Duodenal mucosa (tissue), 2 donors: ENCODE measurements at regions not wholly inside any gene's neighbourhood (a gene's known extent, or its start where the extent isn't known, plus 50 kb on each side); places are given as distances from the start of the nearest gene placed in this dataset.
"Not testable (repeated sequence)": the region's sequence is repeated elsewhere in the genome, so short reads cannot be mapped to it uniquely, and the experiment has no call there.

Experiments used
- H3K27ac ChIP-seq: one replicate; pipeline ENCODE4 v1.7.0; 2013; ENCODE audit warnings: low read depth, low read length
- H3K27me3 ChIP-seq, 2 donors: one replicate each; pipeline ENCODE4 v1.7.0; 2013; ENCODE audit warnings: low read length in 2 of 2, control low read depth in 1 of 2; ENCODE audit not compliant: insufficient read depth in 2 of 2, control insufficient read depth in 1 of 2
- H3K36me3 ChIP-seq, 2 donors: one replicate each; pipeline ENCODE4 v1.7.0; 2013; ENCODE audit warnings: low read length in 2 of 2, control low read depth in 1 of 2; ENCODE audit not compliant: insufficient read depth in 2 of 2, control insufficient read depth in 1 of 2
- H3K4me1 ChIP-seq, 2 donors: one replicate each; pipeline ENCODE4 v1.7.0; 2013; ENCODE audit warnings: low read length in 2 of 2, control low read depth in 1 of 2; ENCODE audit not compliant: insufficient read depth in 2 of 2, control insufficient read depth in 1 of 2
- H3K4me3 ChIP-seq, 2 donors: one replicate each; pipeline ENCODE4 v1.7.0; 2013; ENCODE audit warnings: low read length in 2 of 2, low read depth in 1 of 2
- H3K9ac ChIP-seq, 2 donors: one replicate each; pipeline ENCODE4 v1.7.0; 2013; ENCODE audit warnings: low read length in 2 of 2, low read depth in 1 of 2
- H3K9me3 ChIP-seq, 2 donors: one replicate each; pipeline ENCODE4 v1.7.0; 2013; ENCODE audit warnings: low read length in 2 of 2, control low read depth in 1 of 2; ENCODE audit not compliant: control insufficient read depth in 1 of 2

- H3K27me3 ChIP-seq: no peaks in the 10 kb centered on the region
- no peak overlapping the region for H3K9ac ChIP-seq
- no peaks in the 10 kb centered on the region for H3K9me3 ChIP-seq
- no peak overlapping the region for H3K4me3 ChIP-seq
- no peak overlapping the region for H3K27ac ChIP-seq
- no peaks in the 10 kb centered on the region for H3K36me3 ChIP-seq
- H3K4me1 ChIP-seq: no peaks in the 10 kb centered on the region
Measured at GRCh38 chr1:83493633-83494032, 505.3 kb downstream of the TTLL7 start.

DNA sequence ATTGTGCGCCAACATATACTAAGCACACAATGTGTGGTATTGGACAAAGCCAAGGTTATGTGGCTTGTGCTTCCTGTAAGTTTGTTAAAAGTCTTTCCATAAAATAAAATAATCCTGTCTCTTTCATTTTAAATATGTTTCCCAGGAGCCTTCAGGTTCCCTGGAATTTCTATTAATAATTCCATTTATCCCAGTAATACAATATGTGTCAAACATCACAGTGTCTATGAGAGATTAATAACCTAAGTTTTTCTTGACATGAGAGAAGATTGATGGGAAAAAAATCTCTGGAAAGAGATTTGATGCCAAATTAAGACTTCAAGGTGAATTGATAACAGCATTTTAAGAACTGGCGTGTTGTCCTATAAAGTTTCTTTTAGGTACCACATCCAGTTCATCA is 507.0 kb downstream of the TTLL7 start:
- H3K27ac ChIP-seq: no peak overlapping the region
- no peaks in the 10 kb centered on the region for H3K27me3 ChIP-seq
- H3K9me3 ChIP-seq: no peaks in the 10 kb centered on the region
- H3K36me3 ChIP-seq: no peaks in the 10 kb centered on the region
- no peak overlapping the region for H3K4me3 ChIP-seq
- no peaks in the 10 kb centered on the region for H3K4me1 ChIP-seq
- no peak overlapping the region for H3K9ac ChIP-seq

DNA sequence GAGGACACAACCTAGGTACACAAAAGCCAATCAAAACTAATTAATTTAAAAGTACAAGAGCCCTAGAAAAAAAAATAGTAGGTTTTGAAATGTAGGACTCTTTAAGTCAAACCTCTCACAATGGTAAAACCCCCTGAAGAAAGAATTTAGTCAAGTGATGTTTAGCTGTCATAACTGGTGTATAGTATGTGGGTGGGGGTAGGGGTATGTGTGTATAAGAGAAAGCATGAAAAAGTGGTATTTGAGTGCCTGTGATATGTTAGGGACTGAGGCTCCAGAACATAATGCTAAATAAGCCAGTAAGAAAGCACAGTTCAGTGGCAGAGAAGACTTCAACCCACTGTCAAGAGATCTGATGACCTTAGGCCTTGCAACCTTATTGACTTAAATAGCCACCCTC is 507.9 kb downstream of the TTLL7 start:
- no peak overlapping the region for H3K9ac ChIP-seq

GRCh38 chr1:83488105-83488504 is 510.8 kb downstream of the TTLL7 start:
- not testable (repeated sequence) for H3K4me3 ChIP-seq, H3K27me3 ChIP-seq, H3K9ac ChIP-seq, H3K9me3 ChIP-seq, H3K36me3 ChIP-seq, H3K27ac ChIP-seq, H3K4me1 ChIP-seq

More for the DNA sequence above, 507.9 kb downstream of the TTLL7 start:
- no peaks in the 10 kb centered on the region for H3K4me1 ChIP-seq
- no peak overlapping the region for H3K4me3 ChIP-seq
- no peaks in the 10 kb centered on the region for H3K27me3 ChIP-seq
- H3K9me3 ChIP-seq: no peaks in the 10 kb centered on the region
- no peak overlapping the region for H3K27ac ChIP-seq
- no peaks in the 10 kb centered on the region for H3K36me3 ChIP-seq

DNA sequence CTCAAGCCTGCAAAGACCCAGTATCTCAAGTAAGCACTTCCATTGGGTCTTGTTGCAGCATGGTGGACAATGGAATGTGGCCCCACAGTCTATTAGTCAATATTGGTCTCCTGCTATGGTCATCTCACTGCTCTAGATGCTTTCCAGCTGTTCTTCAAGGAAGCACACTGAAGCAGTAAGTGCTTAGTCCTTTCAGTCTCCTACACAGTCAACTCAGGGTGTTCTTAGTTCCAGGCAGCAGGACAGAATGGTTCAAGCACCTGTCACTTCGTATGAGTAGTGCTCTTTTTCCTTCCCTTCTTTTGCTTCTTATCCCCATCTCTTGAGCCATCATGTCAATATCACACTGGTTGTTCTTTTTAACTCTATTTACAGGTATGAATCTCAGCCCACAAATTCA is 511.5 kb downstream of the TTLL7 start:
- not testable (repeated sequence) for H3K4me3 ChIP-seq, H3K36me3 ChIP-seq, H3K27ac ChIP-seq, H3K4me1 ChIP-seq, H3K9ac ChIP-seq, H3K27me3 ChIP-seq, H3K9me3 ChIP-seq

GRCh38 chr1:83485314-83486019 is 513.5 kb downstream of the TTLL7 start:
- not testable (repeated sequence) for H3K4me3 ChIP-seq, H3K27me3 ChIP-seq, H3K27ac ChIP-seq

GRCh38 chr1:83481284-83481683 is 517.6 kb downstream of the TTLL7 start:
- H3K4me3 ChIP-seq, H3K9ac ChIP-seq, H3K27me3 ChIP-seq, H3K27ac ChIP-seq, H3K36me3 ChIP-seq, H3K9me3 ChIP-seq, H3K4me1 ChIP-seq: not testable (repeated sequence)

More at GRCh38 chr1:83485314-83486019, 513.5 kb downstream of the TTLL7 start:
- H3K9me3 ChIP-seq, H3K4me1 ChIP-seq, H3K36me3 ChIP-seq, H3K9ac ChIP-seq: not testable (repeated sequence)

GRCh38 chr1:83479591-83480239 is 519.2 kb downstream of the TTLL7 start:
- H3K9me3 ChIP-seq, H3K27me3 ChIP-seq, H3K9ac ChIP-seq, H3K27ac ChIP-seq, H3K4me1 ChIP-seq, H3K4me3 ChIP-seq, H3K36me3 ChIP-seq: not testable (repeated sequence)

- H3K27ac ChIP-seq, H3K27me3 ChIP-seq, H3K36me3 ChIP-seq, H3K9me3 ChIP-seq, H3K4me1 ChIP-seq, H3K4me3 ChIP-seq, H3K9ac ChIP-seq: not testable (repeated sequence)
Measured at GRCh38 chr1:83478127-83478526, 520.8 kb downstream of the TTLL7 start.

- H3K27me3 ChIP-seq, H3K4me3 ChIP-seq, H3K9me3 ChIP-seq, H3K36me3 ChIP-seq, H3K27ac ChIP-seq, H3K9ac ChIP-seq, H3K4me1 ChIP-seq: not testable (repeated sequence)
Measured at GRCh38 chr1:83476518-83476917, 522.4 kb downstream of the TTLL7 start.
